ENCODE measurements at regions not wholly inside any gene's neighbourhood (a gene's known extent, or its start where the extent isn't known, plus 50 kb on each side); places are given as distances from the start of the nearest gene placed in this dataset.

DNA sequence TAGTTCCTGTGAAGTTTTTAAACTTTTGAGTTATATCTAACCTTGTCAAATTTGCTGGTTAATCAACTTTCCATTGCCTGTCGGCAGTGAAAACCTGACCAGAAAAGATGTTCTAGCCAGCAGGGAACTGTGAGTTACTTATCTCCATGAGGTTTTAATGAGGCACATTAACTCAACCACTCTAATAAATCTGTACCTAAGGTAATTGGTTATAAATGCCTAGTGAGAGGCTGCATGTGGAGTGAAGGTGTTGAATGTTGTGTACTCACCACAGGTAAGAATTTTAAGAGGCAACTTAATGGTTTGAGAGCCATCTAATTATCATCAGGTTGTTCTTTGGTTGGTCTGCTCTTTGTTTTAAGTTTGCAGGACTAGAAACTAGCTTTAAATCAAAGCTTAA is 138.4 kb upstream of the LHX8 start:
- TF ChIP-seq EZH2 (IDR thresholded peaks at IDR 0.05) (no peak), POLR2AphosphoS5 (IDR thresholded peaks at IDR 0.05; ENCODE audit: borderline replicate concordance, low read depth, low read length) (no peak), FOXP2 (optimal IDR thresholded peaks at IDR 0.05; ENCODE audit: control extremely low read depth, extremely low read length, insufficient read depth) (no peak)
